ENCODE measurements at regions not wholly inside any gene's neighbourhood (a gene's known extent, or its start where the extent isn't known, plus 50 kb on each side); places are given as distances from the start of the nearest gene placed in this dataset.

GRCh38 chr4:17098996-17099395, 200.6 kb upstream of the LDB2 start:
- TF ChIP-seq CTCF (IDR thresholded peaks at IDR 0.05) = no peak
- TF ChIP-seq POLR2AphosphoS5 (IDR thresholded peaks at IDR 0.05) = no peak
